ENCODE measurements at regions not wholly inside any gene's neighbourhood (a gene's known extent, or its start where the extent isn't known, plus 50 kb on each side); places are given as distances from the start of the nearest gene placed in this dataset.

- no peaks in the 10 kb centered on the region for H3K79me2 ChIP-seq (ENCODE audit: insufficient read depth, low read length)
- no peaks in the 10 kb centered on the region for H3K23me2 ChIP-seq (ENCODE audit: insufficient read length, low read depth, low read length, poor library complexity, severe bottlenecking)
- H3T11ph ChIP-seq (ENCODE audit: low read length), result no peak overlapping the region
- no peak overlapping the region for H2BK20ac ChIP-seq (ENCODE audit: low read depth, low read length, poor library complexity, severe bottlenecking)
- no peak overlapping the region for H3K27ac Mint-ChIP-seq
- no peak overlapping the region for H3K14ac ChIP-seq (ENCODE audit: insufficient read depth, low read length)
- H3K9me3 ChIP-seq (ENCODE audit: control insufficient read depth, low read depth, low read length), result no peaks in the 10 kb centered on the region
- no peak overlapping the region for H2BK15ac ChIP-seq (ENCODE audit: low read depth, low read length)
- H3K9ac ChIP-seq (ENCODE audit: extremely low read depth, insufficient read length, low read length), result no peak overlapping the region
- H3K79me1 ChIP-seq (ENCODE audit: insufficient read depth, low read depth, low read length, poor library complexity, severe bottlenecking), result no peaks in the 10 kb centered on the region
- H2AFZ ChIP-seq (ENCODE audit: low read length), result no peak overlapping the region
- no peak overlapping the region for H4K5ac ChIP-seq (ENCODE audit: insufficient read length, low read depth, low read length)
- no peak overlapping the region for H4K8ac ChIP-seq (replicated peaks; ENCODE audit: insufficient read length, low read depth, low read length)
- H3K27me3 Mint-ChIP-seq (ENCODE audit: low read depth), result no peaks in the 10 kb centered on the region
- H3K9me3 Mint-ChIP-seq, result peaks cover 0 to 3% of the 10 kb centered on the region in 2 experiments; a peak in 1 of 5 replicates
- WGBS (ENCODE audit: extremely low coverage, insufficient read length, low lambda C conversion rate), result no CpG with 5 or more reads among the region's 1 CpG
- no peak overlapping the region for H3K23ac ChIP-seq (ENCODE audit: insufficient read length, low read depth, low read length)
- H3K27me3 ChIP-seq (ENCODE audit: insufficient read depth, low read length), result no peaks in the 10 kb centered on the region
- no peak overlapping the region for H2BK12ac ChIP-seq (ENCODE audit: insufficient read length, low read depth, low read length)
- no peak overlapping the region for H3K4ac ChIP-seq (ENCODE audit: low read depth, low read length)
- H3K4me1 ChIP-seq (ENCODE audit: insufficient read depth, low read length), result no peaks in the 10 kb centered on the region
- H2BK5ac ChIP-seq (ENCODE audit: insufficient read length, low read length), result no peak overlapping the region
- no peak overlapping the region for H2BK120ac ChIP-seq (ENCODE audit: low read depth, low read length, poor library complexity, severe bottlenecking)
- H3K4me1 Mint-ChIP-seq, result peaks cover 4 to 8% of the 10 kb centered on the region in 2 experiments; a peak in 3 of 4 replicates
- no peak overlapping the region for H3K4me3 Mint-ChIP-seq
- no peak for DNase-seq
- no peaks in the 10 kb centered on the region for H4K20me1 ChIP-seq (ENCODE audit: control insufficient read depth, insufficient read depth, insufficient read length)
- H3K36me3 Mint-ChIP-seq (ENCODE audit: insufficient read depth in 1 of 3, low read depth in 3 of 3), result no peaks in the 10 kb centered on the region
- no peak overlapping the region for H3K27ac ChIP-seq (ENCODE audit: insufficient read length, low read depth, low read length)
- H3K18ac ChIP-seq (ENCODE audit: insufficient read length, low read depth, low read length), result no peak overlapping the region
- H3K4me2 ChIP-seq (ENCODE audit: insufficient read depth, insufficient read length, low read length), result no peak overlapping the region
- H2AK5ac ChIP-seq (ENCODE audit: insufficient read length, low read length), result no peak overlapping the region
- H3K56ac ChIP-seq (ENCODE audit: insufficient read length, low read depth, low read length), result no peak overlapping the region
- TF ChIP-seq, protein P1, sequence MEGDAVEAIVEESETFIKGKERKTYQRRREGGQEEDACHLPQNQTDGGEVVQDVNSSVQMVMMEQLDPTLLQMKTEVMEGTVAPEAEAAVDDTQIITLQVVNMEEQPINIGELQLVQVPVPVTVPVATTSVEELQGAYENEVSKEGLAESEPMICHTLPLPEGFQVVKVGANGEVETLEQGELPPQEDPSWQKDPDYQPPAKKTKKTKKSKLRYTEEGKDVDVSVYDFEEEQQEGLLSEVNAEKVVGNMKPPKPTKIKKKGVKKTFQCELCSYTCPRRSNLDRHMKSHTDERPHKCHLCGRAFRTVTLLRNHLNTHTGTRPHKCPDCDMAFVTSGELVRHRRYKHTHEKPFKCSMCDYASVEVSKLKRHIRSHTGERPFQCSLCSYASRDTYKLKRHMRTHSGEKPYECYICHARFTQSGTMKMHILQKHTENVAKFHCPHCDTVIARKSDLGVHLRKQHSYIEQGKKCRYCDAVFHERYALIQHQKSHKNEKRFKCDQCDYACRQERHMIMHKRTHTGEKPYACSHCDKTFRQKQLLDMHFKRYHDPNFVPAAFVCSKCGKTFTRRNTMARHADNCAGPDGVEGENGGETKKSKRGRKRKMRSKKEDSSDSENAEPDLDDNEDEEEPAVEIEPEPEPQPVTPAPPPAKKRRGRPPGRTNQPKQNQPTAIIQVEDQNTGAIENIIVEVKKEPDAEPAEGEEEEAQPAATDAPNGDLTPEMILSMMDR (conservative IDR thresholded peaks at IDR 0.05), result no peak
- no peak overlapping the region for H4K91ac ChIP-seq (ENCODE audit: insufficient read length, low read depth, low read length)
These were observed 365.7 kb downstream of the GPR37 start for GRCh38 chr7:124399941-124400340.

Data from H9 (cell line).